GM19035 (cell line): ENCODE measurements at regions not wholly inside any gene's neighbourhood (a gene's known extent, or its start where the extent isn't known, plus 50 kb on each side); places are given as distances from the start of the nearest gene placed in this dataset.
"Not testable (repeated sequence)": the region's sequence is repeated elsewhere in the genome, so short reads cannot be mapped to it uniquely, and the experiment has no call there.

ENCODE experiments used
- ATAC-seq: cut with Tn5 transposase; IDR thresholded peaks from one replicate; pipeline ENCODE4 v1.9.1; 2021; ENCODE audit not compliant: unreplicated experiment

- ATAC-seq, result no peak
Observed at GRCh38 chr5:7074176-7074575, 321.8 kb upstream of the ADCY2 start.

- ATAC-seq, result no peak
Observed at GRCh38 chr5:7075470-7075869, 320.5 kb upstream of the ADCY2 start.

- ATAC-seq, result no peak
Observed at GRCh38 chr5:7078101-7078500, 317.8 kb upstream of the ADCY2 start.

GRCh38 chr5:7078901-7079300, 317.0 kb upstream of the ADCY2 start:
- no peak for ATAC-seq

- ATAC-seq, result no peak
Observed at GRCh38 chr5:7080501-7080900, 315.4 kb upstream of the ADCY2 start.

- no peak for ATAC-seq
Observed at GRCh38 chr5:7087719-7088297, 308.1 kb upstream of the ADCY2 start.

GRCh38 chr5:7088849-7089248, 307.1 kb upstream of the ADCY2 start:
- ATAC-seq, result no peak

- ATAC-seq, result no peak
Observed at GRCh38 chr5:7094626-7095025, 301.3 kb upstream of the ADCY2 start.

GRCh38 chr5:7096294-7096693, 299.6 kb upstream of the ADCY2 start:
- ATAC-seq, result no peak

- no peak for ATAC-seq
Observed at GRCh38 chr5:7105358-7105757, 290.6 kb upstream of the ADCY2 start.

GRCh38 chr5:7117961-7118360, 278.0 kb upstream of the ADCY2 start:
- no peak for ATAC-seq

- no peak for ATAC-seq
Observed at GRCh38 chr5:7131680-7132079, 264.3 kb upstream of the ADCY2 start.

- no peak for ATAC-seq
Observed at GRCh38 chr5:7146886-7147285, 249.1 kb upstream of the ADCY2 start.

GRCh38 chr5:7157083-7157482, 238.9 kb upstream of the ADCY2 start:
- no peak for ATAC-seq

GRCh38 chr5:7169240-7169878, 226.6 kb upstream of the ADCY2 start:
- ATAC-seq, result no peak

GRCh38 chr5:7170785-7171184, 225.2 kb upstream of the ADCY2 start:
- ATAC-seq, result not testable (repeated sequence)

- ATAC-seq, result no peak
Observed at GRCh38 chr5:7179364-7179763, 216.6 kb upstream of the ADCY2 start.

- no peak for ATAC-seq
Observed at GRCh38 chr5:7181841-7182240, 214.1 kb upstream of the ADCY2 start.

- ATAC-seq, result no peak
Observed at GRCh38 chr5:7185742-7186141, 210.2 kb upstream of the ADCY2 start.

GRCh38 chr5:7186818-7187217, 209.1 kb upstream of the ADCY2 start:
- ATAC-seq, result no peak

GRCh38 chr5:7190712-7191250, 205.2 kb upstream of the ADCY2 start:
- ATAC-seq, result no peak

- ATAC-seq, result no peak
Observed at GRCh38 chr5:7192016-7192415, 203.9 kb upstream of the ADCY2 start.

- no peak for ATAC-seq
Observed at GRCh38 chr5:7202846-7203245, 193.1 kb upstream of the ADCY2 start.
